GM23338 (cell line): ENCODE measurements at regions not wholly inside any gene's neighbourhood (a gene's known extent, or its start where the extent isn't known, plus 50 kb on each side); places are given as distances from the start of the nearest gene placed in this dataset.

Experiments
- ATAC-seq: fragments of 200-7000 bp; cut with Tn5 transposase; 3 replicates; pipeline ENCODE4 v1.9.1; 2020
- DNase-seq: peaks from one replicate; pipeline ENCODE4 v3.0.0-alpha.2; 2015; ENCODE audit warnings: low spot score
- H2AFZ ChIP-seq: fragments of 200-600 bp; sonication (generic); 2 replicates; pipeline ENCODE4 v1.8.0; 2016; ENCODE audit warnings: antibody characterized with exemption, mild to moderate bottlenecking, moderate library complexity
- H3F3A ChIP-seq: fragments of 200-600 bp; sonication (generic); replicated peaks from 2 replicates; pipeline ENCODE4 v1.8.0; 2017; ENCODE audit warnings: antibody characterized with exemption, mixed run types, low read depth
- H3K27ac ChIP-seq: fragments of 200-600 bp; sonication (generic); 2 replicates; pipeline ENCODE4 v1.6.1; 2016; ENCODE audit warnings: low read depth
- H3K27me3 ChIP-seq: fragments of 200-600 bp; sonication (generic); 2 replicates; pipeline ENCODE4 v1.8.0; 2016; ENCODE audit warnings: mild to moderate bottlenecking, mixed run types, moderate library complexity; ENCODE audit not compliant: insufficient read depth
- H3K36me3 ChIP-seq: fragments of 200-600 bp; sonication (generic); 2 replicates; pipeline ENCODE4 v1.8.0; 2016; ENCODE audit warnings: mild to moderate bottlenecking; ENCODE audit not compliant: insufficient read depth
- H3K4me1 ChIP-seq: fragments of 200-600 bp; sonication (generic); 2 replicates; pipeline ENCODE4 v1.8.0; 2016; ENCODE audit warnings: mild to moderate bottlenecking, moderate library complexity; ENCODE audit not compliant: insufficient read depth
- H3K4me2 ChIP-seq: fragments of 200-600 bp; sonication (generic); 2 replicates; pipeline ENCODE4 v1.7.1; 2017; ENCODE audit warnings: mixed run types
- H3K4me3 ChIP-seq: fragments of 200-600 bp; sonication (generic); 2 replicates; pipeline ENCODE4 v1.6.1; 2016; ENCODE audit warnings: mixed run types
- H3K79me2 ChIP-seq: fragments of 200-600 bp; sonication (generic); replicated peaks from 2 replicates; pipeline ENCODE4 v1.8.0; 2017; ENCODE audit warnings: mild to moderate bottlenecking; ENCODE audit not compliant: insufficient read depth
- H3K9me2 ChIP-seq: fragments of 200-600 bp; sonication (generic); 2 replicates; pipeline ENCODE4 v1.8.0; 2017; ENCODE audit not compliant: insufficient read depth
- H4K20me1 ChIP-seq: fragments of 200-600 bp; sonication (generic); replicated peaks from 2 replicates; pipeline ENCODE4 v1.8.0; 2017; ENCODE audit warnings: mild to moderate bottlenecking; ENCODE audit not compliant: insufficient read depth
- H3K27ac Mint-ChIP-seq: 2 replicates; pipeline ENCODE4 v1.8.0; 2020; ENCODE audit warnings: inconsistent platforms, mild to moderate bottlenecking, moderate library complexity, mixed read lengths
- H3K27me3 Mint-ChIP-seq: 3 replicates; pipeline ENCODE4 v1.8.0; 2022; ENCODE audit warnings: low read depth, mild to moderate bottlenecking, moderate library complexity, mixed read lengths, inconsistent platforms; ENCODE audit not compliant: insufficient read depth, poor library complexity
- H3K36me3 Mint-ChIP-seq: 3 replicates; pipeline ENCODE4 v1.8.0; 2021; ENCODE audit warnings: low read depth, mild to moderate bottlenecking, inconsistent platforms, moderate library complexity, mixed read lengths
- H3K4me1 Mint-ChIP-seq: 3 replicates; pipeline ENCODE4 v1.8.0; 2020; ENCODE audit warnings: mild to moderate bottlenecking, inconsistent platforms, mixed read lengths
- H3K4me3 Mint-ChIP-seq: 3 replicates; pipeline ENCODE4 v1.8.0; 2021; ENCODE audit warnings: moderate library complexity, mild to moderate bottlenecking, inconsistent platforms, mixed read lengths
- H3K9me3 Mint-ChIP-seq: 3 replicates; pipeline ENCODE4 v1.8.0; 2020; ENCODE audit warnings: moderate library complexity, mild to moderate bottlenecking, inconsistent platforms, mixed read lengths
- CREB1 ChIP-seq: fragments of 250-450 bp; sonication (Bioruptor Pico); IDR thresholded peaks from 2 replicates; pipeline ENCODE4 v1.5.0; 2020; ENCODE audit warnings: low read depth, mild to moderate bottlenecking, moderate library complexity
- ETS1 ChIP-seq: IDR thresholded peaks from 2 replicates; pipeline ENCODE4 v1.6.1; 2016; ENCODE audit warnings: antibody characterized with exemption
- EZH2 ChIP-seq: fragments of 200-600 bp; sonication (generic); IDR thresholded peaks from one replicate; pipeline ENCODE4 v1.8.0; 2017; ENCODE audit warnings: antibody characterized with exemption, mild to moderate bottlenecking, low read depth; ENCODE audit not compliant: unreplicated experiment
- EZH2phosphoT487 ChIP-seq: fragments of 200-600 bp; sonication (generic); IDR thresholded peaks from one replicate; pipeline ENCODE4 v1.8.1; 2018; ENCODE audit warnings: antibody characterized with exemption; ENCODE audit not compliant: unreplicated experiment
- JUNB ChIP-seq: IDR thresholded peaks from one replicate; pipeline ENCODE4 v1.6.1; 2016; ENCODE audit warnings: antibody characterized with exemption; ENCODE audit not compliant: unreplicated experiment
- NANOG ChIP-seq: IDR thresholded peaks from 2 replicates; pipeline ENCODE4 v1.6.1; 2016; ENCODE audit warnings: antibody characterized with exemption, borderline replicate concordance
- REST ChIP-seq: IDR thresholded peaks from one replicate; pipeline ENCODE4 v1.6.1; 2018; ENCODE audit warnings: antibody characterized with exemption; ENCODE audit not compliant: unreplicated experiment
- ZNF114 ChIP-seq: fragments of 250-450 bp; sonication (Bioruptor Pico); IDR thresholded peaks from 2 replicates; pipeline ENCODE4 v1.5.0; 2020; ENCODE audit warnings: mild to moderate bottlenecking, moderate library complexity
- ZNF331 ChIP-seq: fragments of 250-450 bp; sonication (Bioruptor Pico); IDR thresholded peaks from 2 replicates; pipeline ENCODE4 v1.5.0; 2020; ENCODE audit warnings: low read depth, mild to moderate bottlenecking, moderate library complexity
- ZNF462 ChIP-seq: fragments of 250-450 bp; sonication (Bioruptor Pico); IDR thresholded peaks from 2 replicates; pipeline ENCODE4 v1.5.0; 2020; ENCODE audit warnings: mild to moderate bottlenecking, moderate library complexity

GRCh38 chr12:46983959-46984841 lies 95.2 kb upstream of the PCED1B start (continued):
- TF ChIP-seq ZNF462 (CRISPR knock-in tag) = no peak

GRCh38 chr12:46985816-46986215 lies 93.6 kb upstream of the PCED1B start:
- Histone ChIP-seq H3K27ac (no peak overlapping the region), H3F3A (no peaks in the 10 kb centered on the region), H3K4me2 (no peak overlapping the region), H3K4me1 (no peaks in the 10 kb centered on the region; the same call in 1 of the 2 replicates), H2AFZ (peak overlapping the region; percentile 34; the same call in 1 of the 2 replicates), H3K79me2 (no peaks in the 10 kb centered on the region), H3K27me3 (no peaks in the 10 kb centered on the region), H3K4me3 (no peak overlapping the region), H4K20me1 (no peaks in the 10 kb centered on the region), H3K9me2 (no peaks in the 10 kb centered on the region), H3K36me3 (peaks cover 7% of the 10 kb centered on the region; the same call in 1 of the 2 replicates)
- no peak for DNase-seq
- Mint-ChIP-seq H3K4me3 (no peak overlapping the region), H3K27me3 (peaks cover 6% of the 10 kb centered on the region), H3K27ac (no peak overlapping the region), H3K4me1 (peaks cover 5% of the 10 kb centered on the region), H3K9me3 (peaks cover 23% of the 10 kb centered on the region), H3K36me3 (peaks cover 8% of the 10 kb centered on the region; the same call in 1 of the 3 replicates)
- no peak for ATAC-seq
- no peak for TF ChIP-seq NANOG
- TF ChIP-seq ZNF331 (CRISPR knock-in tag) = no peak
- TF ChIP-seq EZH2 = no peak
- no peak for TF ChIP-seq JUNB
- TF ChIP-seq CREB1 (CRISPR knock-in tag) = no peak
- no peak for TF ChIP-seq ZNF114
- no peak for TF ChIP-seq EZH2phosphoT487
- no peak for TF ChIP-seq REST
- no peak for TF ChIP-seq ETS1
